ENCODE measurements at regions not wholly inside any gene's neighbourhood (a gene's known extent, or its start where the extent isn't known, plus 50 kb on each side); places are given as distances from the start of the nearest gene placed in this dataset.
"Not testable (repeated sequence)": the region's sequence is repeated elsewhere in the genome, so short reads cannot be mapped to it uniquely, and the experiment has no call there.

- no peak for DNase-seq (ENCODE audit: low read depth)
- no peak for TF ChIP-seq CTCF (IDR thresholded peaks at IDR 0.05; ENCODE audit: low read length, missing control alignments)
- H3K4me3 ChIP-seq (replicated peaks; ENCODE audit: low read depth, low read length) = no peak overlapping the region
These were observed 112.2 kb upstream of the SULF2 start for GRCh38 chr20:47897461-47897860.

GRCh38 chr20:47892681-47893080 is 107.4 kb upstream of the SULF2 start:
- not testable (repeated sequence) for H3K4me3 ChIP-seq (replicated peaks; ENCODE audit: low read depth, low read length); DNase-seq (ENCODE audit: low read depth)

GRCh38 chr20:47890708-47891107 is 105.4 kb upstream of the SULF2 start:
- not testable (repeated sequence) for DNase-seq (ENCODE audit: low read depth); H3K4me3 ChIP-seq (replicated peaks; ENCODE audit: low read depth, low read length)

- not testable (repeated sequence) for DNase-seq (ENCODE audit: low read depth); H3K4me3 ChIP-seq (replicated peaks; ENCODE audit: low read depth, low read length)
These were observed 104.5 kb upstream of the SULF2 start for GRCh38 chr20:47889751-47890150.

GRCh38 chr20:47888351-47888750 is 103.1 kb upstream of the SULF2 start:
- DNase-seq (ENCODE audit: low read depth) = no peak

GRCh38 chr20:47887477-47888080 is 102.3 kb upstream of the SULF2 start:
- no peak overlapping the region for H3K4me3 ChIP-seq (replicated peaks; ENCODE audit: low read depth, low read length)
- TF ChIP-seq CTCF (IDR thresholded peaks at IDR 0.05; ENCODE audit: low read length, missing control alignments) = no peak
- DNase-seq (ENCODE audit: low read depth) = no peak

More at GRCh38 chr20:47888351-47888750, 103.1 kb upstream of the SULF2 start:
- no peak for TF ChIP-seq CTCF (IDR thresholded peaks at IDR 0.05; ENCODE audit: low read length, missing control alignments)
- H3K4me3 ChIP-seq (replicated peaks; ENCODE audit: low read depth, low read length) = no peak overlapping the region

- no peak overlapping the region for H3K4me3 ChIP-seq (replicated peaks; ENCODE audit: low read depth, low read length)
- TF ChIP-seq CTCF (IDR thresholded peaks at IDR 0.05; ENCODE audit: low read length, missing control alignments) = no peak
- no peak for DNase-seq (ENCODE audit: low read depth)
These were observed 101.8 kb upstream of the SULF2 start for GRCh38 chr20:47887064-47887463.

- DNase-seq (ENCODE audit: low read depth) = no peak
- H3K4me3 ChIP-seq (replicated peaks; ENCODE audit: low read depth, low read length) = no peak overlapping the region
- no peak for TF ChIP-seq CTCF (IDR thresholded peaks at IDR 0.05; ENCODE audit: low read length, missing control alignments)
These were observed 101.3 kb upstream of the SULF2 start for GRCh38 chr20:47886454-47887041.

Measured in fibroblast of pulmonary artery (primary cell).